Activated CD4-positive, alpha-beta T cell treated with anti-CD3 and anti-CD28 coated beads for 36 hours (primary cell): ENCODE measurements at regions not wholly inside any gene's neighbourhood (a gene's known extent, or its start where the extent isn't known, plus 50 kb on each side); places are given as distances from the start of the nearest gene placed in this dataset.

ENCODE experiments used
- ATAC-seq: fragments of 200-7000 bp; cut with Tn5 transposase; one replicate; pipeline ENCODE4 v1.10.0; 2021; ENCODE audit warnings: mild to moderate bottlenecking, moderate library complexity
- CTCF ChIA-PET: fragments of 350-600 bp; sonication (Branson Sonifier 250); formaldehyde crosslinking; loops from one replicate; lab custom pipeline; 2021; ENCODE audit warnings: antibody characterized with exemption; lab: Charles Lee
- POLR2A ChIA-PET: fragments of 350-600 bp; sonication (Branson Sonifier 250); formaldehyde crosslinking; loops from one replicate; lab custom pipeline; 2021; ENCODE audit warnings: antibody characterized with exemption, inconsistent platforms; lab: Charles Lee
- DNase-seq: peaks from one replicate; pipeline ENCODE4 v3.0.0-alpha.2; 2020
- H3K27ac Mint-ChIP-seq: one replicate; pipeline ENCODE4 v1.8.0; 2021; ENCODE audit warnings: mixed read lengths
- H3K27me3 Mint-ChIP-seq: one replicate; pipeline ENCODE4 v1.8.0; 2021; ENCODE audit warnings: mixed read lengths
- H3K36me3 Mint-ChIP-seq: one replicate; pipeline ENCODE4 v1.8.0; 2021; ENCODE audit warnings: low read depth, mixed read lengths
- H3K4me1 Mint-ChIP-seq: one replicate; pipeline ENCODE4 v1.8.0; 2021; ENCODE audit warnings: mixed read lengths
- H3K4me3 Mint-ChIP-seq: one replicate; pipeline ENCODE4 v1.8.0; 2021; ENCODE audit warnings: mild to moderate bottlenecking, moderate library complexity, mixed read lengths
- H3K9me3 Mint-ChIP-seq: one replicate; pipeline ENCODE4 v1.8.0; 2021; ENCODE audit warnings: low read depth, mixed read lengths
- intact Hi-C, 2 experiments: fragments of 100-400 bp; cut with DNase I in 1 of 2; cut with micrococcal nuclease in 1 of 2; formaldehyde crosslinking; loops; one replicate each; pipeline versions ENCODE4 v1.14.2 to v1.15.1; 2022 to 2024; cut with DNase I, micrococcal nuclease

DNA sequence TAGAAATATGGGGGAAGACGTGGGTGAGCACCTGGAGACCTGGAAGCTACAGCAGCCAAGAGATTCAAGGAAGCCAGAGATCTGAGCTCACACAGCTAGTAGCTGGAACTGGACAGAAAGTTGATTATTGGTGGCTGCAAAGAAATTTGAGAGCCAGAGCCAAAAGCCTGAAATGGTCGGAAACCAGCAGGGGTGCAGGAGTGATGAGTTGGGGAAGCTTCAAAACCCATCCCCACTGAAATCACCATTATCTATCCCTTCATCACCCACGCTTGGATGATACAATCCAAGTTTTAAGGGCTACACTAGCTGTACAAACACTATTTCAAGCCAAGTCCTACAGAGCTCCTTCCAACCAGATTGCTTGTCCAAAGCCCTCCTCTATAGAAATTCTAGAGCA, 296.1 kb upstream of the NEBL start:
- no peak for ATAC-seq
- POLR2A ChIA-PET: no interaction called here
- no peaks in the 10 kb centered on the region for H3K4me1 Mint-ChIP-seq

GRCh38 chr10:21191512-21191911, 294.4 kb upstream of the NEBL start:
- peaks cover 8% of the 10 kb centered on the region for H3K27me3 Mint-ChIP-seq
- H3K27ac Mint-ChIP-seq: no peak overlapping the region
- no peak for DNase-seq
- POLR2A ChIA-PET: no interaction called here
- H3K36me3 Mint-ChIP-seq: no peaks in the 10 kb centered on the region
- CTCF ChIA-PET: no interaction called here
- intact Hi-C loops: no loop called here
- H3K4me3 Mint-ChIP-seq: no peak overlapping the region
- H3K9me3 Mint-ChIP-seq: no peaks in the 10 kb centered on the region
- ATAC-seq: no peak
- no peaks in the 10 kb centered on the region for H3K4me1 Mint-ChIP-seq

More for the DNA sequence above, 296.1 kb upstream of the NEBL start:
- Mint-ChIP-seq H3K4me3 (no peak overlapping the region), H3K27ac (no peak overlapping the region), H3K36me3 (no peaks in the 10 kb centered on the region), H3K9me3 (peaks cover 10% of the 10 kb centered on the region), H3K27me3 (peaks cover 15% of the 10 kb centered on the region)
- intact Hi-C loops: no loop called here
- DNase-seq: no peak
- CTCF ChIA-PET: interaction anchor here (0.8 kb wide), 1 partner anchor 59 kb away, joined by 3 read pairs; no protein-coding TSS in a partner anchor

DNA sequence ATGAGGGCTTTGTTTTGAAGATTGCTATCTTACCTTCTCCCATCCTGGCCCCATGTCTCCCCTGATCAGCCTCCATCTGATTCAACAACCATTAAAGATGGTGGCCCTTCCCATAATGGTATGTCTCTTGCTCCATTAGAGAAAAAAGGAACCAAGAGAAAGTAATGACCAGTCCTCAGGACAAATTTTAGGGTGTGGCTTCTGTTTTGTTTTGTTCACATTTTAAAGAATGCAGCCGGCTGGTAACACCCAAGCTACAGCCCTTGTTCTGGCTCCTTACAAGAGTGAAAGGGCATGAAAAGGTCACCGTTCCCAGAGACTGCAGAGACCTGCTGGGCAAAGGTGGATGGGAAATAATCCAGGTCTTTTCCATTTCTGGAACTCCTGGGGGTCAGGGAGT, 287.9 kb upstream of the NEBL start:
- peaks cover 5% of the 10 kb centered on the region for H3K9me3 Mint-ChIP-seq
- no peak overlapping the region for H3K27ac Mint-ChIP-seq
- peaks cover 10% of the 10 kb centered on the region for H3K27me3 Mint-ChIP-seq
- no peaks in the 10 kb centered on the region for H3K36me3 Mint-ChIP-seq
- intact Hi-C loops: no loop called here
- DNase-seq: no peak
- CTCF ChIA-PET: no interaction called here
- POLR2A ChIA-PET: no interaction called here
- ATAC-seq: no peak
- H3K4me1 Mint-ChIP-seq: no peaks in the 10 kb centered on the region
- no peak overlapping the region for H3K4me3 Mint-ChIP-seq

- ChIA-PET CTCF (no interaction called here), POLR2A (no interaction called here)
- H3K36me3 Mint-ChIP-seq: no peaks in the 10 kb centered on the region
- no peaks in the 10 kb centered on the region for H3K4me1 Mint-ChIP-seq
- intact Hi-C loops: no loop called here
- H3K27ac Mint-ChIP-seq: no peak overlapping the region
- peaks cover 5% of the 10 kb centered on the region for H3K9me3 Mint-ChIP-seq
- ATAC-seq: no peak
- H3K27me3 Mint-ChIP-seq: peaks cover 12% of the 10 kb centered on the region
- DNase-seq: no peak
- no peak overlapping the region for H3K4me3 Mint-ChIP-seq
These were observed 287.1 kb upstream of the NEBL start for GRCh38 chr10:21184216-21184615.

GRCh38 chr10:21183025-21183424, 285.9 kb upstream of the NEBL start:
- no peaks in the 10 kb centered on the region for H3K36me3 Mint-ChIP-seq
- H3K27ac Mint-ChIP-seq: no peak overlapping the region
- H3K27me3 Mint-ChIP-seq: peaks cover 12% of the 10 kb centered on the region
- ChIA-PET POLR2A (no interaction called here), CTCF (interaction anchor here (0.6 kb wide), 1 partner anchor 547 kb away, joined by 3 read pairs; no protein-coding TSS in a partner anchor)
- H3K4me3 Mint-ChIP-seq: no peak overlapping the region
- intact Hi-C loops: no loop called here
- no peaks in the 10 kb centered on the region for H3K4me1 Mint-ChIP-seq
- DNase-seq (no peak), ATAC-seq (no peak)
- H3K9me3 Mint-ChIP-seq: peaks cover 5% of the 10 kb centered on the region

GRCh38 chr10:21181451-21181850, 284.3 kb upstream of the NEBL start:
- H3K36me3 Mint-ChIP-seq: no peaks in the 10 kb centered on the region
- H3K27me3 Mint-ChIP-seq: peaks cover 23% of the 10 kb centered on the region
- H3K27ac Mint-ChIP-seq: no peak overlapping the region
- intact Hi-C loops: no loop called here
- H3K4me3 Mint-ChIP-seq: no peak overlapping the region
- peaks cover 5% of the 10 kb centered on the region for H3K9me3 Mint-ChIP-seq
- DNase-seq (no peak), ATAC-seq (no peak)
- ChIA-PET CTCF (interaction anchor here (0.7 to 1.2 kb wide), 2 partner anchors 9 to 1318 kb away, joined by 3 read pairs; no protein-coding TSS in a partner anchor), POLR2A (no interaction called here)
- H3K4me1 Mint-ChIP-seq: no peaks in the 10 kb centered on the region

- ATAC-seq (no peak), DNase-seq (no peak)
- H3K36me3 Mint-ChIP-seq: no peaks in the 10 kb centered on the region
- ChIA-PET POLR2A (no interaction called here), CTCF (interaction anchor here (1.2 kb wide), 1 partner anchor 8 kb away, joined by 3 read pairs; no protein-coding TSS in a partner anchor)
- peaks cover 5% of the 10 kb centered on the region for H3K9me3 Mint-ChIP-seq
- no peaks in the 10 kb centered on the region for H3K4me1 Mint-ChIP-seq
- no peak overlapping the region for H3K4me3 Mint-ChIP-seq
- peaks cover 29% of the 10 kb centered on the region for H3K27me3 Mint-ChIP-seq
- intact Hi-C loops: no loop called here
- H3K27ac Mint-ChIP-seq: no peak overlapping the region
These were observed 283.5 kb upstream of the NEBL start for GRCh38 chr10:21180604-21181003.

- intact Hi-C loops: no loop called here
- H3K36me3 Mint-ChIP-seq: no peaks in the 10 kb centered on the region
These were observed 279.9 kb upstream of the NEBL start for GRCh38 chr10:21176934-21177480.

GRCh38 chr10:21175797-21176196, 278.7 kb upstream of the NEBL start:
- Mint-ChIP-seq H3K36me3 (no peaks in the 10 kb centered on the region), H3K27ac (no peak overlapping the region), H3K27me3 (peaks cover 57% of the 10 kb centered on the region), H3K9me3 (peaks cover 5% of the 10 kb centered on the region), H3K4me1 (peaks cover 3% of the 10 kb centered on the region), H3K4me3 (no peak overlapping the region)
- DNase-seq (no peak), ATAC-seq (no peak)
- intact Hi-C loops: no loop called here
- ChIA-PET CTCF (interaction anchor here (0.6 kb wide), 1 partner anchor 316 kb away, joined by 3 read pairs; no protein-coding TSS in a partner anchor), POLR2A (no interaction called here)

More at GRCh38 chr10:21176934-21177480, 279.9 kb upstream of the NEBL start:
- Mint-ChIP-seq H3K9me3 (peaks cover 5% of the 10 kb centered on the region), H3K27me3 (peaks cover 47% of the 10 kb centered on the region), H3K4me3 (no peak overlapping the region), H3K27ac (no peak overlapping the region), H3K4me1 (peaks cover 3% of the 10 kb centered on the region)
- ATAC-seq (no peak), DNase-seq (no peak)
- CTCF ChIA-PET: interaction anchor here (0.7 kb wide), 1 partner anchor 706 kb away, joined by 3 read pairs; no protein-coding TSS in a partner anchor
- POLR2A ChIA-PET: no interaction called here

GRCh38 chr10:21174715-21175495, 277.8 kb upstream of the NEBL start:
- no peaks in the 10 kb centered on the region for H3K9me3 Mint-ChIP-seq
- H3K36me3 Mint-ChIP-seq: no peaks in the 10 kb centered on the region
- POLR2A ChIA-PET: no interaction called here
- H3K4me3 Mint-ChIP-seq: peak overlapping the region; percentile 9
- H3K27me3 Mint-ChIP-seq: peaks cover 56% of the 10 kb centered on the region
- ATAC-seq (no peak), DNase-seq (no peak)
- no peak overlapping the region for H3K27ac Mint-ChIP-seq
- CTCF ChIA-PET: interaction anchor here (0.6 kb wide), 1 partner anchor 317 kb away, joined by 3 read pairs; no protein-coding TSS in a partner anchor
- H3K4me1 Mint-ChIP-seq: peaks cover 3% of the 10 kb centered on the region
- intact Hi-C loops: no loop called here

DNA sequence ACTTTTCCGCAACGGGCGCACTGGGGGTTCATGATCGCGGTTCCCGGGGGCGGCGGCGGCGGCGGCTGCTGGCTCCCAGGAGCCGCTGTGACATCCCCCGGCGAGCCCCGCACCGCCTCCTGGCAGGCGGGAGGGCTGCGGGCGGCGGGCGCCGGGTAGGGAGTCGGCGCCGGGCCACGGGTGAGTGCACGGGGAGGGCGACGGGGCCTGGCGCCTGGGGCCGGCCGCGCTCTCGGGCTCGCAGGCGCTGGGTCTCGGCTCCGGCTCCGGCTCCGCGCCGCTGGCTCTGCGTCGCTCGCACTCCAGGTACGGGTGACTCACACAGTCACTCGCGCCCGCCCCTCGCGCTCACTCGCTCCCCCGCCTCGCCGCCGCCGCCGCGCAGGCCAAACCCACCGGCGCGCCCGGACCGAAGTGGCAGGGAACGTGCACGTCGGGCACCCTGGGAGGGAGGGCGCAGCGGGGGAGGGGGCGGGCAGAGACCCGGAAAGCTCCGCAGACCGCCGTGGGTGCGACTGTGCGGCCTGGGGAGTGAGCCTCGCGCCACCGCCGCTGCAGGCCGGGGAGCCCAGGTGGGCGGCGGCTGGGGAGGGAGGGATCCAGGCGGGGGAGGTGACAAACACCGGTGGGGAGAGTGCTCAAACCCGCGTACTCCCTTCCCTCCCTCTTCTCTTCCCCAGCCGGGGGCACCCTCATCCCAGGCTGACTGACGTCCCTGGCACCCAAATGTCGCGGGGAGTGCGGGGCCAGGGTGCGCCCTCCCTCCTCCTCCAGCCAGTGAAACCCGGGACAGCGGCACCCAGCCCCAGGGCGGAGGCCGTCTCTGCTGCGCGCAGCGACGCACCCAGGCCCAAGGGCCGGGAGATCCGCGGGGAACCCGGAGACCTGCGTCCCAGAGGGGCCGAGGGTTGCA, 276.9 kb upstream of the NEBL start:
- CTCF ChIA-PET: no interaction called here
- H3K27me3 Mint-ChIP-seq: peaks cover 52% of the 10 kb centered on the region

More for the DNA sequence above, 276.9 kb upstream of the NEBL start:
- Mint-ChIP-seq H3K36me3 (no peaks in the 10 kb centered on the region), H3K9me3 (no peaks in the 10 kb centered on the region), H3K4me3 (peak overlapping the region; percentile 60), H3K4me1 (peaks cover 3% of the 10 kb centered on the region), H3K27ac (no peak overlapping the region)
- ATAC-seq: peak; percentile 91
- intact Hi-C loops: no loop called here
- POLR2A ChIA-PET: no interaction called here
- peak; percentile 71 for DNase-seq
